Renal cortical epithelial cell (primary cell): ENCODE measurements at regions not wholly inside any gene's neighbourhood (a gene's known extent, or its start where the extent isn't known, plus 50 kb on each side); places are given as distances from the start of the nearest gene placed in this dataset.
"Not testable (repeated sequence)": the region's sequence is repeated elsewhere in the genome, so short reads cannot be mapped to it uniquely, and the experiment has no call there.

ENCODE experiments used
- DNase-seq: peaks from one replicate; pipeline ENCODE4 v3.0.0-alpha.2; 2011; ENCODE audit warnings: low read depth

DNA sequence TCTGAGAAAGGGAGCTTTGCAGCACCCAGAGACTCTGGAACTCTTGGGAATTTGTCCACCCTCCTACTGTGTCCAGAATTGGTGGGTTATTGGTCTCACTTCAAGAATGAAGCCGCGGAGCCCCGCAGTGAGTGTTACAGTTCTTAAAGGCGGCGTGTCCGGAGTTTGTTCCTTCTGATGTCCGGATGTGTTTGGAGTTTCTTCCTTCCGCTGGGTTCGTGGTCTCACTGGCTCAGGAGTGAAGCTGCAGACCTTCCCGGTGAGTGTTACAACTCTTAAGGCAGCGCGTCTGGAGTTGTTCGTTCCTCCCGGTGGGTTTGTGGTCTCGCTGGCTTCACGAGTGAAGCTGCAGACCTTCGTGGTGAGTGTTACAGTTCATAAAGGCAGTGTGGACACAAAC lies 824.7 kb downstream of the LRRTM4 start:
- DNase-seq = not testable (repeated sequence)

DNA sequence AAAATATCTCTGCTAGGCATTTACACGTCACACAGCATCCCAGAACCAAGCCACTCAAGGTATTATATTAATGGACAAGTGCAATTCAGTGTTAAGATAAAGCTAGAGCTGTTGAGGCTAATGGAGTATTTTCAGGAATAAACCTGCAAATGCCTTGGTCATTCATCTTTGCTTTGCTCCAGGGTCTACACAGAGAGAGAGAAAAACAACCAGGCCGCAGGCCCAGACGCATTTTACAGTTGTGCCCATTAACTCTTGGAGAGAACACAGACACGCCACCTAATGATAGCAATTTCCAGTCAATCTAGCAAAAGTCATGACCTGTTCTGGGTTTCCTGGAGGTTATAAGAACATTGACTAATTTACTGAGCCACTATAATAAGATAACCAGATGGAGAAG lies 829.3 kb downstream of the LRRTM4 start:
- no peak for DNase-seq

DNA sequence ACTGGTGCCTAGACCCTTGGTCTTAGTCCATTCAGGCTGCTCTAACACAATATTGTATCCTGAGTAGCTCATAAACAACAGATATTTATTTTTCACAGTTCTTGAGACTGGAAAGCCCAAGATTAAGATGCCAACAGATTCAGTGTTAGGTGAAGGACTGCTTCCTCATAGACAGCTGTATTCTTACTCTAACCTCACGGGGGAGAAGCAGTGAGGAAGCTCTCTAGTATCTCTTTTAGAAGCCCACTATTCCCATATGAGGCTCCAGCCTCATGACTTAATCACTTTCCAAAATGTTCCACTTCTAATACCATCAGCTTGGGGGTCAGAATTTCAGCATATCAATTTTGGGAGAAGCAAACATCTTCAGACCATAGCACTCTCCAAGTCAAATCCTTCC lies 833.4 kb downstream of the LRRTM4 start:
- DNase-seq = no peak

DNA sequence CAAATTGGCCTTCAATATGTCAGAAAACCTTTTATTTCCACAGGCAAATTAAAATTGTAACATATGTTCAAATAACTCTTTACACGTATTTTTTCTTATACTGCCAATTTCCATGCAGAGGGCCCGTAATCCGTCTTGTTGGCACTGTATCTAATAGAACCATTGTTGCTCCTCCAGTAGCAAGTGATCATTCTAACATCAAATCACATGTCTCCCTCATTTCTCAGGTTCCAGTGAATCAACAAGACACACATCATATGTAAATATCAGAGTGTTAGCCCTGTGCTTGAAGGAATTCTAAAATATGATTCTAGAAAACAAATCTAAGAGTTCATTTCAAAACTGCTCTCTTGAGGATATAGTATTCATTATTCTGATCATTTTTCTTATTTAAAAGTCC lies 834.3 kb downstream of the LRRTM4 start:
- no peak for DNase-seq

DNA sequence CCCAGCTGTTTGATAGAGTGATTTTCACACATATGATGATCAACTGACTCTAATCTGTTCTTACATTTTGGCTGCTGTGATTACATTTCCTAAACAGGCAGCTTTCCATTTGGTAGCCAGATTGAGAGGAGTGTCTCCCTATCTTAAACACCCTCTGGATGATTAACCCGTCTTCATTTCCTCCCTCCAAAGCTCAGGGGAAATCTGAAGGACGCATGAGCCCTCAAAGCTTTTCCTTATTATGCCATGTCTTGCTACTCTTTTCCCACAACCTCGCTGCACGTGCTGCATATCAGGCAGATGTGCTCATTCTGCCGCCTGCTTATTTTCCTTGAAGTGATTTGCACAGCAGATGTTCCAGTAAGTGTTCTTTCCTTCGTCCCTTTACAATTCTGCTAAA lies 837.4 kb downstream of the LRRTM4 start:
- no peak for DNase-seq

DNA sequence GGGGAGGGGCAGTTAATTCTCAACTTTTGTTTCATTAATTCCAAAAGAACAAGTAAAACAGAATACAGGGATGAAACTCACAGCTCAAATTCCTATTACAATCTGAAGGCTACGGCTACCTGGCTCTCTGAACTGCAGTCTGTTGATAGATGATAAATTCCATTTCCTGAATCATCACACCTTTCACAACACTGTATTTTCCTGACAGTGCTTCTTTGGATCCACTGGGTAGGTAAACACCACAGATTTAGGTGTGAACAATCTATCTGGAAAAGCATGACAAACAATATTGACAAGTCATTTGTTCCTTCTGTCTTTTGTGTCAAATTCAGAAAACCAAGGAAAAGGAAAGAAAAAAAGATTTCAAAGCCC lies 843.2 kb downstream of the LRRTM4 start:
- peak; percentile 2 for DNase-seq

DNA sequence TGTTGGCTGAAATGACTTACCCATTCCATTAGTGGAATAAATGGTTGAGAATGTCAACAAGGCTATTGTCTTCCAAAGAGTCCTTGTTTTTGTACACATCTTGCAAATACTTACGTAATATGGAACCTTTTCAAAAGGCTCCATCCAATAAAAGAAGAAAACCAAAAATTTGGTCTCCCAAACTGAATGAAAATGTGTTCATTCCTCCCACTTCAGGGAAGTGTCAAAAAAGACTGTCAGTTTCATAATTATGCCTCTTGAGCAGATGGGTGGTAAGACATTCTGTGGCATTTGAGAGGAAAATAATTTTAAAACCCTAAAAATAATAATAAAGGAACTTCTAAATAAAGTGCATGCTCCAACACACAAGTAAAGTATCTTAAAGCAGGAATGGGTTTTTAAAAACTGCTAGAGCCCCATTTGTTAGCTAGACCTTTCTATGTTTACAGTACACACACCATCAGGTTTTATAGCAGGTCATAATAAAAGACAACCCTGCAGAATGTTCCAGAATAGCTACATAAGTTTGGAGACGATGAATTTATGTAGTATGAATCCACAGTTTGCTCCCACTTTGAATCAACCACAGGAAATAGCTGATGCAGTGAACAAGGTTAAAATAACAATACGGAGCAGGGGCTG lies 843.7 kb downstream of the LRRTM4 start:
- DNase-seq = no peak

DNA sequence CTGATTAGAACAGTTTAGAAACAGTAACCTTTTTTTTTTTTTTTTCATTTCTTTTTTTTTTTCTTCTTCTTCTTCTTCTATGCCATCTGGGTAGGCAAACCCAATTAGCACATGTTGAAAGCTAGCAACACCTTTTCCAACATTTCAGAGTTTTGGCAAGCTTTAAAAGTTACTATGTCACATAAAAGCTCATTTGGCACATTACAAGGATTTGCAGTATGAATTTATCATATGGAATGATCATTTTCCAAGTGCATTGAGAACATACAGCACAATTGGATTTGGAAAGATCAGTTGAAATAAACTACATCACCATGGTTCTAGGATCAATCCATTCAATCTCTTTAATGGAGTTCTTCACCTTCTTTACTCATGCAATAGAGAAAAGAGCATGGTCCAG lies 847.0 kb downstream of the LRRTM4 start:
- DNase-seq = no peak

DNA sequence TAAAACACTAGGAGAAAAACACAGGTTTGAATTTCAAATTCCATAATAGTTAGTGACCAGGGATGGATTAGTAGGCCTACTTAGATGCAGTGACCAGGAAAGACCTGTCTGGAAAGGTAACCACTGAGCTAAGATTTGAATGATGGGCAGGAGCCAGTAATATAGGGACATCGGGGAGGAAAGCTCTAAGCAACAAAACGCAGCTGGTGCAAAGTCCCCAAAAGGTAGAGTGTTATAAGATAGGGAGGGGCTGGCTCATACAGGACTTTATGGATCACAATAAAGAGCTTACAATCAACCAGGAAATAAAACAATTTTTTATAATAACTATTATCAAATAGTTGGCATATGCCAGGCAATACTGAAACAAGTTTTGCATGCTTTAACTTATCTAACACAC lies 849.4 kb downstream of the LRRTM4 start:
- DNase-seq = no peak

DNA sequence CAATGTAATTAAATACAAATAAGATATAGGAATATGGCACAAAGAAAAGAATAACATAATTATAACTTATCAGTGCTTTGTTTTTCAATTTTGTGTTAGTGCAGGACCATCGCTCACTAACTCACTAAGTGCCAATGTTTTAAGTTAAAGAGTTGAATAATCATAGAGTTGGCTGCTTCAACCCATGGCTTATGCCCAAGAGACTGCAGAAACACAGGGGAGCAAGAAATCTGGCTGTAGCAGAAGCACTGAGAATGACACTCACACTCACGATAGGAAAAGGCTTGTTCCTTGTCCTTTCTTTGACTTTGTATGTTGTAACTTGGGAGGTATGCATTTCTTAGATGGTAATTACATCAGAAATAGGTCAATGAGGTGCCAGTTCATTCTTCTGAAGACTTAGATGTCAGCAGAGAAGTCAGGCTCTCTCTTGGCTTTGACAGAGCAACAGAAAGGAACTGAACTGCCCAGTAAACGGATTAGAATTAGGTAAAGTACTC lies 852.2 kb downstream of the LRRTM4 start:
- DNase-seq = no peak

DNA sequence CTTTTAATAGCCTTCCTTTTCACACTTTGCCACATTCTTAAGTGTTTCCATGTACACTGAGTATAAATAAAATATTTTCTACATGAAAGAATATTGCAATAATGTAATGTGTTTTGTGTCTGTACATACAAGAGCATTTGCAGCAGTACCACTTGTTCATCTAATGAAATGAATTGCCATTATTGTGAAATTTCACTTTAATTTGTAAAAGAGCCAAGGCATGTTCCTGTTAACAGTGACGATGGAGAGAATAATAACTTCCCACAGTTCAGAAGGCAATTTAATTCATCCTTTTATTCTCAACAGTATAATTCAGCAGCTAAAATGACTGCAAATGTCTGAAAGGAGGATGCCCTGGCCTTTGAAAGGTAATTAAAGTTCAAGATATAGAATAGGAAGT lies 853.9 kb downstream of the LRRTM4 start:
- no peak for DNase-seq

DNA sequence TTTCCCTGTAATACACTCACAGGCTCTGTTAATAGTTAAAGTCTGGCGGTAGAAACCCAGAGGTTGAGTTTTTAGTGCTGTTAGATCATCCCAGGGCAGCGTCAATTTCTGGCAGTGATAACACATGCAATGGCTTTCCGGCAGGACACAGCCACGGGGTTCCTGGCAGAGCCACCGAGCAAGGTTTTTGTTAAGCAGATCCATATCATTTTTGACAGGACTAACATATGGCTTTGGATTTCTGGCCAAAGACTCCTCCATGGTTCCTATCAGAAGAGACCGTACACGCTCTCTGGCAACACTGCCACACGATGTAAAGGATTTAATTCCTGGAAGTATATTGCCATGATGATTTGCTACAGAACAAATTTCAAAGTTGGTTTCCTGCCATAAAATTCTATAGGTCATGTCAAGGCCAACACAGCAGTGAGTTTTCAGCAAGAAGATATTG lies 854.3 kb downstream of the LRRTM4 start:
- no peak for DNase-seq

DNA sequence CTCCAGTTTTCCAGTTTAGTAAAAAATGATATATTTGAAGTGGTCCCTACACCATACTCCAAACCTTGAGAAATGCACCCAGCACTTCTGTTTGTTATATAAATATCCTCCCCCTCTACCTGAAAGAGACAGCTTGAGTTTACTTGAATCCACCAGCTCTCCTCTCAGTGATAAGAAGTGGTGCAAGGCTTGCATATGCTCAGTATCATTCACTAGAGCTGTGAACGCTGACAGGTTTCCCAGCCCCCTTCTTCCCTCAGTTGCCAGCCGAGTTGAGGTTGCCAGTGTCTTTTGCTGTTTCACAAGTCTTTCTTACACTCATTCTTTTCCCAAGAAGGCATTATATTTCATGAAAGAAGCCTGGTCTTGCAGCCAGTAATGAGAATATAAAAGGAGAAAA lies 880.0 kb downstream of the LRRTM4 start:
- DNase-seq = no peak

DNA sequence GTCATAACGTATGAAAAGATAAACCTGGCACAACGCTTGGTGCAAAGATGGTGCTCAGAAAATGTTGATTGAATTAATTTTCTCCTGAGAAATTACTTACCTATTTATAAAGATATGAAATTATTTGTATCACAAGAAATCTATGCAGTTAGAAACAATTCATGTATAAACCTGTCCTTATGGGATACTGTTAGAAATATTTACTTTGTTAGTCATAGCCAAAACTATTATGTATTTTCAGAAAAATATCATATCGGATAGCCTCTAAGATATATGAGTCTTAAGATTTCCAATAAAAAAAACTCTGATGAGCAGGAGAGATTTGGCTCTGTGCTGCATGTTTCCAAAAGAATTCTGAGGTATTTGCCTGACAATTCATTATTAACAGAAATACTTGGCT lies 880.7 kb downstream of the LRRTM4 start:
- DNase-seq = no peak

DNA sequence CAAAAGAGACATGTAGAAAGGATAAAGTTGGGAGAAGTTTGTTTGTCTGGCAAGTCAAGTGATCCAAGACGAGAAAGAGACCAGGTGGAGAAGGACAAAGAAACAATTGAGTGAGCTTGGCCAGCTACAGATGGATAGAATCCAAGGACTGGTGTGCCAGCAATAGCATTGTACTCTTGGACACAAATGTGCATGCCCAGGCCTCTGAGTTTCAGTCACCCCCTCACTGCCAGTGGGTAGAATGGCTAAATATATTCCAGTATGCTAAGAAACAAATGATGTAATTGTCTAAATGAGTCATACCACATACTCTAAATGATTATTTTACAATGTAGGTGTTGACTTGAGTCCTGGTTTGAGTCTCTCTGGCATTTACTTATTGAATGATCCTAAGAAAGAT lies 881.3 kb downstream of the LRRTM4 start:
- DNase-seq = peak; percentile 35

DNA sequence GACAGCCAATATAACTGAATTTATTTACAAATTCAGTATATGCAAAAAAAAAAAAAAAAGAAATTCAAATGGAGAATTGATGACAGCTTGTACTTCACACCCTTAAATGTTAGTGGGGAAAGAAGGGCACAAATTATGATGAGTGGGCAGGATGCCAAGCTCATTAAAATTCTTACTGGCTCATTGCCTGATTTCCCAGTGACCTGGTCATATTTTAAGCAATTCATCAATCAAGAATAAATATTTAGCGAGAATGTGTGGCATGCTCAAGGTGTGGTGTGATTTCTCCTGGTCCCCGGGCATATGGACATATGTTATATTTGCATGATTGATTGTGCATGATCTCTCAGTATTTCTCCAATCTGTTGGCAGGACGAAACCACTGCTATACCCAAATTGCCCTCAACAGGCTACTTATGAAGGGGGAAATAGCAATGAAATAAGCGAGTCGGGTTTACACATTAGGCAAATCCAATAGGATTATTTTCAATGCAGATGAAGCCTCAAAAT lies 883.0 kb downstream of the LRRTM4 start:
- DNase-seq = no peak

DNA sequence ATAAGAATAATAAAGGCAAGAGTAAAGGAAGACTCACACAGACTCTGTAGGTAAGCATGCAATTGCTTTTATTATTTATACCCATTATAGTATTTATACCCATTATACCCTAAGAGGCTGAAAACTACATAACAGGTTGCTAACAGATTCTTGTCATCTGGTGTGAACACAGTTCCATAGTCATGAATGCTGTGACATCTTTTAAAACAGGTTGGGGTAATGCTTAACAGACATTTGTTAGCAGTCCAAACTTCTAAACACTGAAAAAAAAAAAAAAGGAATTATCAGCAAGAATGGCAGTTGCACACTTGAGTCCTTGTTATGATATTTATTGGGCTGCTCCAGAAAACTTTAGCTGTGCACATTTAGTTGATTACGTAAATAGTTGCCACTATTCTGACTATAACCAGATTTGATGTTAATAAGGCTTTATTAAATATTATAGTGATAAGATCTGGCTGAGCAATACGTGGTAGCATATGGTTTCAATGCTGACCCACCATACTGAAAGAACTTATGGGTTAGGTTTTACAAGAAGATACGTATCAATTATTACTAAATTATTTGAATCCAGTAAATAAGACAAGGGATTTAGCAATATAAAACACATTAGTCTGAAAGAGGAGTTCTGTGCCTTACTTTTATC lies 888.8 kb downstream of the LRRTM4 start:
- no peak for DNase-seq

DNA sequence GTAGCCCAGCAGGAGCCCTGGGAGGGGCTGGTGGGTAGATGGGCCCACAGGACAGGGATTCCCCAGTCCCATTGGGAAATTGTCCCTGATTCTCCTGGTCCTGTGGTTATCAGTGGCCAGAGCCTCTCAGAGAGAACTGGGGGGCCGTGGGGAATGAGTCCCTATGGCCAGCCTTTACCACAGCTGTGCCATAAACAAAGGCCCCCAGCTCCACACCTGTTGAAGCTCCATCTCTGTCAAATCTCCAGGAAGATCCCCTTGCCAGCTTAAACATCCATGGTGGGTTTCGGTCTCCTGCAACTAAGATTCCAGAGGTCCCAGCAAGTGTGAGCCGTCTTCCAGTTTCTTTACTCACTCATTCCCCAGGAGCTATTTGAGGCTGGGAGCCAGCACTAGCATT lies 897.1 kb downstream of the LRRTM4 start:
- DNase-seq = no peak

DNA sequence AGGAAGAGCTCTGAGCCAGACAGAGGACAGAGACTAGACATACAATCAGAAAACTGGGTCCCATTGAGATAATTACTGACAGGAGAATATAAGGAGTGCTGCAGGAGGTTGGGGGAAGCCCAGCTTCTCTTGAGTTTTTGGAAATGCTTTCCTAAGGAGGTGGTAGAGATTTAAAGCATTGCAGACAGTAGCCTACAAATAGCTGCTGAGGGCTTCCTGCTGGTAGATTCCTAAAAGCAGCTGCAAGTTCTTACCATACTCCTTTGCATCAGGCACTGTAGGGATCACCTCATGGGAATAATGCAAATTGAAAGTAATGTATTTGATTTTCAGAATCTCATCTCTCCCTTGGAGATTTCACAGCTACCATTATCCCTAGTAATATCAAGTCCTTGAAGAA lies 902.6 kb upstream of the GCFC2 start:
- DNase-seq = no peak

DNA sequence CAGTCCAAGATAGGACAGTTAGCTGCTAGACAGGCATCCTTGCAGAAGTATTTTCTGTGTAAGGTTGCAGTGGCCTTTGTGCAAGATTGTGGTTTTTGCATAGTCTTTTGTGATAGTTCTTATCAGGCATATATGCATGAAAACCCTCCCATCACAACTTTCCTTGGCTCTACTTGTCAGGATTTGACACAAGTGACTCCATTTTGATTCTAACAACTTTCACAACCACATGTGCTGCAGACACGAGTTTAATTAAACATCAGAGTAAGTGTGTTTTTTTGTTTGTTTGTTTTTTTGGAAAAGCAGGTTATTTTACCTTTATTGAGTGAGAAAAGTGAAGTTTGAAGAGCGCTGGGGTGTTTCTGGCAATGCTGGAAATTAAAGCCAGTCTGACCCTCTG lies 902.0 kb upstream of the GCFC2 start:
- no peak for DNase-seq

DNA sequence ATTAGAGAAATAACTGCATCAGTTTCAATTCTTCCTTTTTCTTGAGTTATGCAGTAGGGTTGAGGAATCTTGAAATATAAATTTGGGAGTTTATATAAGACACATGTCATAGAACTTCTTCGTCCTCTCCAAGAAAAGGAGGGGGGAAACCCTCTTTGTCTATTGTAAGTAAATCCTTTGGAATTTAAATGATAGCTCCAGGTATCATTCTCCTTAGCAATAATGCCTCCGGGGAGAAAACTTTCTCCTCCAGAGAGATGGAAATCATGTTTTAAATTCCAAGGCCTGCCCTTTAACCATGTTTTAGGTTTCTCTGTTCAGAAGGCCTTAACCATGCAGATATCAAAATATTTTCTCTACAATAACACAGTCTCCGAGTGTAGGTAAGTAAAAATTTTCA lies 899.7 kb upstream of the GCFC2 start:
- DNase-seq = no peak

DNA sequence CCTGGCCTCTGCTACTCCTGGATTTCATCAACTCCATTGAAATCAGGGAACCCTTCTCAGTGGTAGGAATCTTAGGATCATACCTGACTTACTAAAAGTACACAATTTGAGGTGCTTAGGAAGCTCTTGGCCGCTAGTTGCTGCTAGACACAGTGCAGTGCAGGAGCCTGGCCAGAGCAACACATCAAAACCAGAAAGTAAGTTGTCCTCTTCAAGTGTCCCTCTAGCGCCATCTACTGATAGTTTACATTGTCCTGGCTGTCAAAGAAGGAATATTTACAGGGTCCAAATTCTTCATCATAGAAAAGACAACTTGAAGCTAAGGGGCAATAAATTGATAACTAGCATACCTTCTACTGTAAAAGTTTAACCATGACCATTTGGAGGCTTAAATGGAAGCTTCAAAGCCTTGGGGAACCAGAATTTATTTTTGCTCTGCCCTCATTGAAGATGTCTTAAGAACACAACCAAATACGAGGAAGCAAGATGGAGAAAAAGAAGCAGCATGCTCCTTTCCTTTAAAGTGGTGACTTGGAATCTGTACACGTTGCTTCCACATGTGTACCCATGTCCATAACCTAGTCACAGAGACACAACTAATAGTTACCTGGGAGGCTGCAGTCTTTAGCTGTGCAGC lies 889.1 kb upstream of the GCFC2 start:
- peak; percentile 83 for DNase-seq

DNA sequence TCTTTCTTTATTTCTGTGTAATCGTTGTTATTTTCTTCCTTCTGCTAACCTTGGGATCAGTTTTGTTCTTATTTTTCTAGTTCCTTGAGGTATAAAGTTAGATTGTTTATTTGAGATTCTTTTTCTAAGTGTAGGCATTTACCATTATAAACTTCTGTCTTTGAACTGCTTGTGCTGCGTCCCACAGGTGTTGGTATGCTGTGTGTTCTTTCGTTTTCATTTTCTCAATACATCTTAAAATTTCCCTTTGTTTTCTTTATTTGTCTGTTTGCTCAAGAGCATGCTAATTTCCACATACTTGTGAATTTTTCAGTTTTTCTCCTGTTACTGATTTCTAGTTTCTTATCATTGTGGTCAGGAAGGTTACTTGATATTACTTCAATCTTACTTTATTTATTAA lies 873.8 kb upstream of the GCFC2 start:
- no peak for DNase-seq
